Activated naive CD4-positive, alpha-beta T cell treated with Interleukin-2 at 50 U/mL for 16 hours (primary cell): ENCODE measurements at regions not wholly inside any gene's neighbourhood (a gene's known extent, or its start where the extent isn't known, plus 50 kb on each side); places are given as distances from the start of the nearest gene placed in this dataset.

Experiments used
- DNase-seq: peaks from one replicate; pipeline ENCODE4 v3.0.0-alpha.2; 2020

DNA sequence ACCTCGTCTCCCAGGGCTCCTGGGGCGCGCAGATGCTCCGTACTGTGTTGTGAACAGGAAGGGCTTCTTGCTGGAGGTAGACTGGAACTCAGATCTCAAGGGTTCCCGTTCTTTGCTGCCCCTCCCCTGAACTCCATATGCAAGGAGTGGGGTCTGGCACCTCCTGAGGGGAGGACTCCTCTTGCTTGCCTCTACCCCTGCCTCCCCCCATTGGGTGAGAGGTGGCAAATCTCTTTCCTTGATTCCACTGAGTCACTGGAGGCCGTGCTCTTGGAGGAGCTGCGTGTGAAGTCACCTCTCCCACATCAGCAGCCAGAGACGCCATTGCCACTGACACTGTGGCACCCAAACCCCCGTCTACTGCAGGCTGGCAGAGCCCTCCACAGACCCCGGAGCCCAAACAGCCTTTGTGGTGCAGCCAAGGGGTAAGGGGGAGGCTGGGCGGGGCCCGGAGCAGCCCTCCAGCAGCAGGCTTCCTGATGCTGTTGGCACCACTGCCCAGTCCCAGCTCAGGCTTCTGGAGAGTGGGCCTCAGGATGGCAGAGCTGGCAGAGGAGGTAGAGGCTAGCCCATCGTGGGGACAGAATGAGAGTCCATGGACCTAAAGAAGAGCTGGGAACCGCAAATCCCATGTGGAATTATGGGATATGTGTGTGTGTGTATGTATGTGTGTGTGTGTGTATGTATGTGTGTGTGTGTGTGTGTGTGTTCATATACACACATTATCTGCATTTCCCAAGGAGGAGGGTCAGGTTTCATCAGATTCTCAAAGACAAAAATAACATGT lies 104.9 kb upstream of the RUNX3 start:
- DNase-seq: no peak

DNA sequence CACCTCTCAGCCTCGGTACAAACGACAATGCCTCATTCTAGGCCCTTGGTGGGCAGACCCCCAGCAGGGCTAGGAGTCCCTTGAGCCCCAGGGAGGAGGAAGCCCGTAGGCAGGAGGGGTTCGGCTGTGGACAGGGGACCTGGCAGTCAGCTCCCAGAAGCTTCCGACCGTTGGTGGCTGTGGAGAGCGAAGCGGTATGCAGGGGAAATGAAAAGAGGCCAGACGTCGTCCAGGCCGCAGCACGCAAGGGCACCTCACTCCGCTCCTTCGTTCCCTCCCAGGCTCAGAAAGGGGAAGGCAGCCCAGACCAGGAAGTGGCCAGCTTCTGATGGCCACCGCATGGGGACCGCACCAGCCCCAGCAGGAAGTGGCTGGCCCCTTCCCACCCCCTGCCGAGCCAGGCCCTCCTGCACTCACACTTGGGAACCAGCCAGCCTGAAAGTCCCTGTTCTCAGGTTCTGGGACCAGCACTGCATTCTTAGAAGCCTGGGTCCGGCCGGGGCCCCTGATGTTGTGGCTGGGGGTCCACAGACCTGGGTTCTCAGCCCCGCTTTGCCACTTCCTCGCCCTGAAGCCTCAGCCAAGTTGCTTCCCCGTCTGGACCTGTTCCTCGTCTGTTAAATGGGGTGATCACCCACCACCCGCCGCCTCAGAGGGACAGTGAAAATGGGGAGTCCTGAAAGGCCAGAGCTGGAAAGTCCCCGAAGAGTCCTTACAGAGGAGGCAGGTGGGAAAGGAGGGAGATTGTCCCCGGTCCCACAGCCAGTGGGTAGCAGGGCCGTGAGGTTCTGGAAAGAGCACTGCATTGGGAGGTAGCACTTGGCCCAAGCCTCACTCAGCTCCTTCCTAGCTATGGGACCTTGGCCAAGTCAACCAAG lies 104.0 kb upstream of the RUNX3 start:
- no peak for DNase-seq

DNA sequence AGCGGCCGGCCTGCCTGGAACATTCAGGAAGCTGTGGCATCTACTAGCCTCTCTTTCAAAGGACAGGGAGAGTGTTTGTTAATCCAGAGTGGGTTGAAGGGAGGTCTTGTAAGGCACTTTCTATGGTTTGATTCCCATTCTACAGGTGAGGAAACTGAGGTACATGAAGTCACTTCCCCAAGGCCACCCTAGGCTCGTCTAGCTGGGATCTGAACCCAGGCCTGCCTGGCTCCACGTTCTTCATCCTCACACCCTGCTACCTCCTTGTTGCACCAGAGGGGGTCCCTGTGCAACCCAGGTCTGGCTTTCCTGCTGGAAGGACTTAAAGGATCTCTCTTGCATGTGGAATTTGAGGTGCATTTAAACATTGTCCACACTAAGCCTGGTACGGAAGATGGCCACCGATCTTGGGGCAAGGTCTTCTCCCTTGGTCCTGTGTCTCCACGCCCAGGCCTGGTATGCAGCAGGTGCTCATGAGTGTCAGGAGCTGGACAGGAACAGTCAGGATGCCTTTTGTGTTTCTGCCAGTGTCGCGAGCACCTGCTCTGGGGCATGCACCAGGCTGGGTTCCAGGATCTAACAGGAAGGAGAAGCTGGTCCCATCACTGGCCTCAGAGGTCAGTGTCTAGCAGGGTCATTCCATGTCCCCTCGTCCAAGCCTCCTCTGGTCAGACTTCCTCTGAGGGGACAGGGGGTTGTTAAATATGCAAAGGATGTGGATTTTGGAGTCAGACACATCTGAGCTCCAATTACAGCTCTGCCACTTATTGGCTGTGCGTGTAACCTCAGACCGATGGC lies 103.2 kb upstream of the RUNX3 start:
- DNase-seq: no peak

DNA sequence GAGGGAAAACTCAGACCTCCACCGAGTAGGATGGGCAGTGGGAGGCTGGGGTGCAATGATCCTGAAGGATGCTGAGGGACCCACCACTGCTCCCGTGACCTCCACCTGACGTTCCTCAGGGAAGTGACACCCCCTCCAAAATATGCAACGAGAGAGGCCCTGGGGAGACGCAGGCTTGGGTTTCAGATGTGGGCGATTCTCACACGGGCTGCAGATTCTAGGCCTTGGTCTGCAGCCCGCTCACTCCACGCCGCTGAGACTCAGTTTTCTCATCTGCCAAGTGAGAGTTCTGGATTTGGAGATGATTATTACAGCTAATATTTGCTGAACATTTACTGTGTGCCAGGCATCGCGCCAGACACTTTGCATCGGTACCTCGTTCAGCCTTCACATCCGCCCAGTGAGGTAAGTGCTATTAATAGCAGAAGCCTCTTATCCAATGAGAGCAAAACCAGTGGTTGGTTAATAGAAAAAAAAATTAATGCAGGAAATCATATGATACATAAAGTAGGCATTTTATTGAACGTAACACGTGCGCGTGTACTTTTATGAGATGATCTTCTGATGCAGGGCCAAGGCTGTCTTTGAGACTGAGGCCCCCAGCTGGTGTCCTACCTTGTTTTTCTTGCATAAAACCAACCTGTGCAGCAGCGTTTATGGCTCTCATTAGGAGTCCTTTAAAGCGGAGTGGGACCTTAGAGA lies 102.0 kb upstream of the RUNX3 start:
- DNase-seq: peak; percentile 55

DNA sequence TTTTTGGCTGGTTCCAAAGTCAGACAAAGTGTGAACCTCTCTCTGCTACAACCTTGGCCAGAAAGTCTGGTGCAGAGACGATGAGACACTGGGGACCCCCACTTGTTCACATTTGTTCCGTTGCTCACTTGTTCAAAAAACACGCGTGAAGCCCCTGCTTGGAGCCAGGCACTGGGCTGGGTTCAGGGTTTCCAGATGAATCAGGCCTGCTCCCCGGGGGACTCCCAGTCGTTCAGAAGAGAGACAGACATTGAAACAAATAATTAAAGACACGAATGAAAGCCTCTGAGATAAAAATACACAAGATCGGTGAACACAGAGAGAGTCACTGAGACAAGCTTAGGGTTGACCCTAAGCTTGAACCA lies 101.5 kb upstream of the RUNX3 start:
- peak; percentile 67 for DNase-seq

DNA sequence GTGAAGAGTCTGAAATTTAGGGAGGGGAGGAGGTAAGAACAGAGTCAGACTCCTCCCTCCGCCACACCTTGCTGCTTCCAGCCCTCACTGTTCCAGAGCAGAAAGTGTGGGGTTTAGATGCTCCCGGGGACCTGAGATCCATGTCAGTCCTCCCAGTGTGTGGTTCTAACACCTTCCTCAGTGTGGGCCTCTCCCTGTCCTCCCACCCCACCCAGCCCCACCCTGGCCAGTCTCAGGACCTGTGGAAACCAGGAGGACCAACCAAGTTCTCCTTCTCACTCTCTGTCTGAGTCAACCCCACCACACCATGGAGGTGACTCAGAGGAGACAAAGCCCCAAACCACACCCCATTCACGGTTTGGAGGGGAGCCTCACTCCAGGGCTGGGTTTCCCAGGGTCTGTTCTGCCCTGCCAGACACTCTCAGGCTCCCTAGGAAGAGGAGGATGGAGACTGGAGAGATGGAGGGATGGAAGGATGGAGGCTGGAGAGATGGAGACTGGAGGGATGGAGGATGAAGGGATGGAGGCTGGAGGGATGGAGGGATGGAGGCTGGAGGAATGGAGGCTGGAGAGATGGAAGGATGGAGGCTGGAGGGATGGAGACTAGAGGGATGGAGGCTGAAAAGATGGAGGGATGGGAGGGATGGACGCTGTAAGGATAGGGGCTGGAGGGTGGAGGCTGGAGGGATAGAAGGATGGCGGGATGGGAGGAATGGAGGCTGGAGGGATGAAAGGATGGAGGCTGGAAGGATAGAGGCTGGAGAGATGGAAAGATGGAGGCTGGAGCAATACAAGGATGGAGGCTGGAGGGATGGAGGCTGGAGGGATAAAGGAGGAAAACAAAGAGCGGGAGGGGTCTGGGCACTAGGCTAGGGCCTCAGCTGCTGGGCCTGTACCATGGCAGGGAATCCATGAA lies 100.9 kb upstream of the RUNX3 start:
- peak; percentile 83 for DNase-seq

DNA sequence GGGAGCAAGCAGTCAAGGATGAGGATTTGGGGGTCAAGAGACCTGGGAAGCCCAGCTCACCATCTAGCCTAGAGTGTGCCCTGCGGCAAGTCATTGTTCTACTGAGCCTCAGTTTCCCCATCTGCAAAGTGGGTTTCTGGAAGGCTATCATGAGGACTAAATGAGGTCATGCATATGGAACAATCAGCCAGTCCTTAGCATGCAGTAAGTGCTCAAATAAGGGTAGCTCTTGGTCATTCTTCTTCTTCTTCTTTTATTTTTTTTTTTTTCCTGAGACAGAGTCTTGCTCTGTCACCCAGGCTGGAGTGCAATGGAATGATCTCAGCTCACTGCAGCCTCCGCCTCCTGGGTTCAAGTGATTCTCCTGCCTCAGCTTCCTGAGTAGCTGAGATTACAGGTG lies 99.9 kb upstream of the RUNX3 start:
- no peak for DNase-seq

DNA sequence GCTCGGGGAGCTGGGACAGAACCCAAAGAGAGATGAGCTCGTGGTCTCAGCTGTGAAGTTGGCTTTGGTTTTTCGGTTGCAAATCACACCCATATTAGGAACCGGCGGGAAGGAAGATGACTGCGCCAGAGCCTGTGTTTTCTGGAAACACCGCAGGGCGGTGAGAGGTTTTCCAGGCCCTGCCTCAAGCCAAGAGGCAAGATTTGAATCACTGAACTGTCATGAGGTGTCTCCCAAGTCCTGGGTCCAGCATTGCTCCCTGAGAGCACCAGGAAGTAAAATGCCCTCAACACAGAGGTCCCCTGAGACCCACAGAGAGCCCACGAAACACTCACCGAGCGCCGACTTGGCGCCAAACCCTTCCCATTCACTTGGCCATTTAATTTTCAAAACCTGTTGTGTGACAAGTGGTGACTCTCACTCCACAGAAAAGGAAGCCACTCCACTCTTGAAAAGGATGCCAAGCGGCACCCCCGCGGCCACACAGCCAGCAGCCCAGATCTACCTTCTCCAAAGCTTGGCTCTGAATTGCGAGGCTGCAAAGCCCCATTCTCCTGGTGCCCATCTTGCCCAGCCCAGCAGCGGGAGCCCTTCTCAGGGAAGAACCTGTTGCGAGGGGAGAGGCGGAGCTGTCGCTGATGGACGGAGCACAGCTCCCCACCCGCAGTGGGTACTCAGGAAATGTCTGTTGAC lies 99.0 kb upstream of the RUNX3 start:
- DNase-seq: peak; percentile 44

DNA sequence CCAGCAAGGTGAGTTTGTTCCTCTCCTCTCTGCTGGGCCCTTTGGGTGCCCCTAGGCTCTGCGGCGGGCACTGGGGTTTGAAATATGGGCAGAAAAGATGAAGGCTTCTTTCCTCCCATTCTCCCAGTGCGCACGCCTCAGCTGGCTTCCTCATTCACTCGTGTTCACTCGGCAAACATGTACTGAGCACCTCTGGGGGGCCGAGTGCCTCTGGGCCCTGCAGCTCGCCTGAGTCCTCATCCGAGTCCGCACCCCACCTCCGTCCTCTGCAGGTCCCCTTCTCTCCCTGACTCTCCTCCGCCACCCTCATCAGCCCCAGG lies 98.5 kb upstream of the RUNX3 start:
- no peak for DNase-seq

DNA sequence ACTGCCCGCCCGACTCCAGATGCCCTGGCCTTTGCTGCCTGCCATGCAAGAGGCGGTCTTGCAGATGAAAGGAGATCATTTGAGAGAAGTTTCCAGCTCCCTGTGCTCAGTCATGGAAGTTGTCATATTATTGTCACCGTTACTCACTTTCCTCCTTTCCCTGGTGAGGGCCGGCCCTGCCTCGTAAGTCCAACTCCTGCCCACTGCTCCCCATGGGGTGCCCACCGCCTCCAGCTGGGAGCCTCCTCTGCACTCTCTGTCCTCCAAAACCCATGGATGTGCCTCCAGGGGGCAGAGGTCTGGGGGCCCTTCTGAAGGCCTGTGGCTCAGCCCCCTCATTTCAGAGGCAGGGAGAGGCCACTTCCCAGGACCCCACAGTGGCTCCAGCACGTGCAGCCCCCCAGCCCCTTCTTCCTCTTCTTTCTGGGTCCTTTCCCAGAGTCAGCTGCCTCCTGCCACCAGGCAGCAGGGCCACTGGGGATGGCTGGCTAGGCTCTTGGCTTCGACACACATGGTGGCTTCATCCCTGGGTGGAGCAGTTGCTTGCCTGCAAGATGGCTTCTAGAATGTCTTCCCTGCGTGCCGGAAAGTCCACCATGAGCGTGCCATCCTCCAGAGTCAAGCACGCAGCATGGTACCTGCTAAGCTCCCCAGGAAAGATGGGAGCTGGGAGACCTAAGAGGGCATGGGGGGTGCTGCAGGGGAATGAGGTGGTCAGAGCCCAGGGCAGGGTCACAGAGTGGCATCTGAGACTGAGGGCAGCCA lies 97.9 kb upstream of the RUNX3 start:
- no peak for DNase-seq

DNA sequence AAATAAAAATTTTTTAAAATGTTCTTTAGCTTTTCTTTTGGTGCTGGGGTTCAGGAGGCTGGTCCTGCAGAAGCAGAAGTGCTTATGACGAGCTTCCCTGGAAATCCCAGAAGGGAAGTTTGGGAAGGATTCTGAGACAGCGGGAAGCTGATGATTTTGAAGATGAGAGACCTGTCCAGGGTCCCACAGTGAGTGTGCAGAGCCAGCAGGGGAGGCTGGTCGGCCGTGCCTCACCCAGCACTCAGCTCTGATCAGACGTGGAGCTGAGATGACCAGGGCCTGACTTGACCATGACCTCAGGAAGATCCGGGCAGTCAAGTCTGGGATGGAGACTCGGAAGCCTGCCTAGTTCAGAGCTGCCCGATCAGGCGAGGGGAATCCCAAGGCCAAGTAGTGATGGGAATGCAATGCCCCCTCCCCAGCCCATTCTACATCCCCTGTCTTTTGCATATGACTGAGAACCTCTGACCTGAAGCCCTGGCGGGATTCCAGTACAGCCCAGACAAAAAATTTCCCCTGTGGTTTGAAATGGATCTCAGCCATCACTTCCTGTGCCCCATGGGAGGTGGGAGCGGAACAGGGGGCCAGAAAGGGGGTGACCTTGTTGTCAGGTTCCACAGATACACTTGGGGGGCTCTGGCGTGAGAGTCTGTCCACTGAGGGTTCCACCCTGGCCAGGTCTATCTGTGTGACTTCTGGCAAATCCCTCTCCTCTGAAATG lies 96.8 kb upstream of the RUNX3 start:
- DNase-seq: no peak

DNA sequence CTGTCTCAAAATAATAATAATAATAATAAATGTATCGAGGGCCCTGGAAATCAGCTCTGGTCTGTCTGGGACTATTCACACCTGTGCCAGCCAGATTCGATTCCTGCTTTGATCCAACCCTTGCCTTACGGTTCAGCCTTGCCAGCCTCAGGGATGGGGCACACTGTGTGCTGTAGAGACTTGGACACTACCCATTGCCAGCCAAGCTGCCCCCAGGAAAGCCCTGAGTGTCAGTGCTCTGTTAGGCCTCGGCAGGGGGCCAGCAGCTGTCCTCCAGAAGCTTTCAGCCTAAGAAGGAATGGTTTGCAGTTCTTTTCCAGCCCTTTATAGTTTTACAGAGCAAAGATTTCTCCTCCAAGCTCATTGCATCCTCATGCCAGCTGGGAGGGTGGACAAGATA lies 96.2 kb upstream of the RUNX3 start:
- DNase-seq: no peak

DNA sequence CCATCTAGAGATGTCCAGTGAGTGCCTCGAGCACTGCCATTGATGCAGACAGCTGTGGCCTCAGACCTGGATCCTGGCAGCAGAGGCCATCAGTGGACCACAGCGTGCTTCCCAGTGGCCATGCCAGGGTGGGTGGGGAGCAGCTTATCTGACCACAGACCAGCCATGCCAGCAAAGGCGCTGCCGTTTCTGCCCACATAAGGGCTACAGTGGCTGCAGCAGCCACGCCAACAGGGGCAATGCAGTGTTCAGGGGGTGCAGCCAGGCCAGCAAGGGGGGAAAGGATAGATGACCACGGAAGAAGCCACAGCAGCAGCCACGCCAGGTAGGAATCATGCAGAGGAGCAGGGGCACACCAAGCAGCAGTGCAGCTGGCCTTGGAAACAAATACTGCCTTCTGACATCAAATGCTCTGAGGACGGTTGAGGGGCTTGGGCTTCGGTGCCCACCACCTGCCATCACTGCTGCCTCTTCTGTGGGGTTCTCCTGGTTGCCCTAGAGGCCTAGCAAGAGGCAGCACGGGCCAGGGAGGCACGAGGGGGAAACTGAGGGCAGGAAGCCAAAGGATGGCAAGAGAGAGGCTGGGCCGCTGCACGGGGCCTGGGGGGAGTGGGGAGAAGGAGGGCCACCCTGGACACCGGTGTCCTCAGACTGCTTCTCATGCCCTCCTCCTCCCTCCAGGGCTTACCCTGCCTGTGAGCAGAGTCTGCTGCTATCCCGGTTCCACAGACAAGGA lies 94.7 kb upstream of the RUNX3 start:
- no peak for DNase-seq

DNA sequence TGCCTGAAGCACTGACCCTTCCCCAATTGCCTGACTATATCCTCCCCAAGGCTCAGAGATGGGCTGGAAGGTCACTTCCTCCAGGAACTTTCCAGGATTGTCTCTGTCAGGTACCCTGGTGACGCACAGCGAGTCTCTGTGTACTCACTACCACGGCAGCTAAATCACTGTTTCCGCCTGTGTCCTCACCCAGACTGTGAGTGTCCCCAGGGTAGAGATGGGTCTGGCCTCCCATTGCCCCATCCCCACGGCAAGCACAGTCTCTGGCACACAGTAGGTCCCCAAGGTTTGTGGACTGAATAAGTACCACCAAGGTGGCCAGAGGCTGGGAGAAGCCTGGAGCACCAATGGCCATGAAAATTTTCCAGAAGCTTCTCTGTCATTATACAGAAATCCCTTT lies 93.8 kb upstream of the RUNX3 start:
- no peak for DNase-seq

DNA sequence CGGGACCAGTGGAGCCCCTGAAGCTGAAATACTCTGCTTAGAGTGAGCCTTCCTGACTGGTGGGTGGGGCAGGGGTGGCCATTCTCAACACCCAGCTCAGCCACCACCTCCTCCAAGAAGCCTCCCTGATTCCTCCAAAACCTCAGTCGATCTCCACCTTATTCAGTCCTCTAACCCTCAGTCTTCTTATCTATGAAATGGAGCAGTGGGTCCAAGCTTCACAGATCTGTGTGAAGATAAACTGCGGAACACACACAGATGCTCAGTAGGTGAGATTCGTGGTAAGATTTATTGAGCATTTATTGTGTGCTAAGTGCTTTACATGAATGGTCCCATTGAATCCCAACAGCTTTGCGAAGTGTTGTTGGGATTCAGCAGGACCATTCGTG lies 93.1 kb upstream of the RUNX3 start:
- DNase-seq: no peak

DNA sequence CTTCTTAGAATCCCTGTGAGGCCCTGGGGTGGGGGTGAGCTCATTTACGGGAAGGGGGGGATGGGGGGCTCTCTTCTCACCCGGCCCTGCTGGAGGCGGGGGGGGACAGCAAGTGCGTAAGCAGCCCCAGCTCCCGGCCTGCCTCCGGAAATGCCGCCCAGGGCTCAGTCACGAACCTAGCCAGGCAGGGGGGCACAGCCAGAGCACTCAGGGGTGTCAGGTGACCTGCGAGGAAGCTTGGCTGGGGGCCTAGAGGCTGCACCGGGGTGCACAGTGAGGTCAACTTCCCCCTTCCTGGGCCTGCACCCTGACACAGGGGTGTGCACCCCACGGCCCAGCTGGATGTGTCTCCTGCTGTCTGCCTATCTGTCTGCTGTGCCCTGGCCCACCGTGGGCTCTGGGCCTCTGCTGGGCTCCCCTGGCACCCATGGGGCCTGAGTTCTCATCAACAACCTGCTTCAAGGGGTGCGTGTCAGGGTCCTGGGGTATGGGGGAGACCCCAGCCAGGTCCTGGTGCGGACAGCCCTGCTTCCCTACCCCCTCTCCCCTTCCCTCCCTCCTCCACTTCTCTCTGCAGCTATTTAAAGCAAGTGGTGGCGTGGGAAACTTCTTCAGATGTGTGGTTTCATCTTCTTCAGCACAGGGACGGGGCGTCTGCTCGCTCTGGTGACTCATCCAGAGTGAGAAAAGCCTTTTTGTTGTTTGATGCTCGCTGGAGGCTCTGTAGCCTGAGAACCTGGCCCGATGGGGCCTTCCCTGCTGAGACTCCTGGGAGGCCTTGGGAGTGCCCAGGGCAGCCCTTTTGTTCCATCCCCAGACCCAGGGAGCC lies 92.5 kb upstream of the RUNX3 start:
- peak; percentile 90 for DNase-seq

DNA sequence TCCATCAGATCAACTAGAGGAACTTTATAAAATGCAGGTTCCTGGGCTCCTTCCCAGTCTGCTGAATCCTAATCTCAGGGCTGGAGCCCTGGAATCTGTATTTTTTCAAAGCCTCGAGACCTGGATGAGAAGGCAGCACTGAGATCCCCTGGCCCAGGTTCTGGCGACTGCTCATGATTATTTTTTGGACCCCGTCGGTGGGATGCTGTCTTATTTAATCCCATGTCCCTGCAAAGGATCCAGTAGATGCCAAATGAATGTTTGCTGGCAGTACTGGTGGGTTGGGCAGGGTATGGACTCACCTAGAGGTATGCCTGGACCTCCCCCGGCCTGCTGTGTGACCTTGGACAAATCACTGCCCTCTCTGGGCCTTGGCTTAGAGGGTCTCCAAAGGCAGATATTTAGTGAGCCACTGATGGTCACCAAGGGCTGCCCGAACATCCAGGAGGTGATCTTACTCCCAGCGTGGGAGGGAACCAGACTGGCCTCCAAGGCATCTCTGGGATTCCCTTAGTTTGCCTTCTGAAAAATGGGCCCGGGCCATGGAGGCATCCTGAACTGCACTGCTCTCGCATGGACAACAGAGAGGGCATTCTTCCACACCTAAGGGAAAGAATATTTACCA lies 91.6 kb upstream of the RUNX3 start:
- DNase-seq: no peak
